ENCODE measurements at regions not wholly inside any gene's neighbourhood (a gene's known extent, or its start where the extent isn't known, plus 50 kb on each side); places are given as distances from the start of the nearest gene placed in this dataset.
"Not testable (repeated sequence)": the region's sequence is repeated elsewhere in the genome, so short reads cannot be mapped to it uniquely, and the experiment has no call there.

GRCh38 chrX:115912372-115912897 is 258.1 kb upstream of the AGTR2 start:
- DNase-seq = no peak

- DNase-seq = no peak
These were observed 257.0 kb upstream of the AGTR2 start for GRCh38 chrX:115913575-115913974.

GRCh38 chrX:115915625-115916024 is 254.9 kb upstream of the AGTR2 start:
- not testable (repeated sequence) for DNase-seq

GRCh38 chrX:115929480-115929879 is 241.1 kb upstream of the AGTR2 start:
- DNase-seq = no peak

- no peak for DNase-seq
These were observed 234.5 kb upstream of the AGTR2 start for GRCh38 chrX:115936008-115936407.

GRCh38 chrX:115939070-115939469 is 231.5 kb upstream of the AGTR2 start:
- DNase-seq = no peak

GRCh38 chrX:115939636-115940160 is 230.8 kb upstream of the AGTR2 start:
- no peak for DNase-seq

GRCh38 chrX:115940348-115940747 is 230.2 kb upstream of the AGTR2 start:
- DNase-seq = no peak

- no peak for DNase-seq
These were observed 229.6 kb upstream of the AGTR2 start for GRCh38 chrX:115940888-115941332.

GRCh38 chrX:115941388-115941787 is 229.2 kb upstream of the AGTR2 start:
- DNase-seq = no peak

GRCh38 chrX:115946059-115946458 is 224.5 kb upstream of the AGTR2 start:
- DNase-seq = no peak

- DNase-seq = no peak
These were observed 222.3 kb upstream of the AGTR2 start for GRCh38 chrX:115948018-115948923.

GRCh38 chrX:115949900-115950822 is 220.4 kb upstream of the AGTR2 start:
- no peak for DNase-seq

- DNase-seq = no peak
These were observed 218.0 kb upstream of the AGTR2 start for GRCh38 chrX:115952417-115953092.

GRCh38 chrX:115957862-115958490 is 212.6 kb upstream of the AGTR2 start:
- DNase-seq = no peak

GRCh38 chrX:115958687-115959359 is 211.7 kb upstream of the AGTR2 start:
- DNase-seq = no peak

GRCh38 chrX:115960440-115961084 is 210.0 kb upstream of the AGTR2 start:
- DNase-seq = no peak

GRCh38 chrX:115966920-115967319 is 203.6 kb upstream of the AGTR2 start:
- no peak for DNase-seq

- DNase-seq = no peak
These were observed 201.9 kb upstream of the AGTR2 start for GRCh38 chrX:115968436-115969252.

- DNase-seq = no peak
These were observed 199.8 kb upstream of the AGTR2 start for GRCh38 chrX:115970718-115971117.
